Ovary (tissue), 7 donors: ENCODE measurements at regions not wholly inside any gene's neighbourhood (a gene's known extent, or its start where the extent isn't known, plus 50 kb on each side); places are given as distances from the start of the nearest gene placed in this dataset.

ENCODE experiments used
- DNase-seq, 5 donors: peaks; one replicate each; pipeline ENCODE4 v3.0.0-alpha.2; 2019 to 2020
- H3K27ac ChIP-seq, 2 donors: fragments of 200-600 bp; one replicate each; pipeline versions ENCODE4 v1.5.1 to v1.8.0; 2019 to 2022
- H3K27me3 ChIP-seq: fragments of 200-600 bp; one replicate; pipeline ENCODE4 v1.8.0; 2022
- H3K36me3 ChIP-seq: fragments of 200-600 bp; sonication (generic); one replicate; pipeline ENCODE4 v1.5.1; 2019
- H3K4me1 ChIP-seq: one replicate; pipeline ENCODE4 v1.8.1; 2013; ENCODE audit warnings: mild to moderate bottlenecking, moderate library complexity; ENCODE audit not compliant: insufficient read depth
- H3K4me3 ChIP-seq: fragments of 200-600 bp; sonication (generic); one replicate; pipeline ENCODE4 v1.5.1; 2017
- H3K9me3 ChIP-seq, 2 donors: fragments of 200-600 bp in 1 of 2; sonication (generic) in 1 of 2; one replicate each; pipeline versions ENCODE4 v1.5.1 to v1.8.1; 2013 to 2019; ENCODE audit warnings: mild to moderate bottlenecking in 1 of 2, moderate library complexity in 1 of 2
- CTCF ChIP-seq, 3 donors: fragments of 450-650 bp in 2 of 3; fragments of 200-600 bp in 1 of 3; IDR thresholded peaks; one replicate each; pipeline versions ENCODE4 v1.5.1 to v1.8.0; 2016 to 2022; ENCODE audit warnings: antibody characterized with exemption in 3 of 3, mild to moderate bottlenecking in 1 of 3
- EP300 ChIP-seq: sonication (generic); formaldehyde crosslinking; IDR thresholded peaks from one replicate; pipeline ENCODE4 v1.6.1; 2017; ENCODE audit warnings: antibody characterized with exemption
- POLR2A ChIP-seq: fragments of 450-650 bp; IDR thresholded peaks from one replicate; pipeline ENCODE4 v1.6.1; 2017; ENCODE audit warnings: antibody characterized with exemption, mild to moderate bottlenecking, moderate library complexity
- WGBS, 3 donors: extraction: QIAGEN DNeasy Blood & Tissue Kit in 1 of 3; methylation state at CpG; one replicate each; pipeline versions ENCODE4 v1.1.5 to v1.1.7; 2013 to 2017; 5-methylcytosine and 5-hydroxymethylcytosine counted together
- intact Hi-C, 4 donors: fragments of 100-400 bp; cut with DNase I; formaldehyde crosslinking; loops; one replicate each; pipeline versions ENCODE4 v1.11.0 to v1.15.1; 2022 to 2023
- donor health status: DM: no; HTN: no; CAD: no; lungs with moderate emphysema.
- donor health status: DM: no; HTN: no; CAD: no.
- donor health status: Bipolar disorder and iron deficiency.
- donor health status: DM: no; HTN: no; CAD: no.
- donor health status: DM: yes; HTN: yes; CAD: no.

- no peak for DNase-seq
- TF ChIP-seq POLR2A (no peak), CTCF (IDR thresholded peaks at IDR 0.05) (no peak), EP300 (no peak)
- Histone ChIP-seq H3K4me3 (no peak overlapping the region), H3K36me3 (no peaks in the 10 kb centered on the region), H3K27ac (no peak overlapping the region), H3K4me1 (no peaks in the 10 kb centered on the region), H3K27me3 (no peaks in the 10 kb centered on the region), H3K9me3 (no peaks in the 10 kb centered on the region)
- intact Hi-C loops, result no loop called here
Measured at GRCh38 chr4:132955146-132955545, 193.9 kb upstream of the PCDH10 start.

GRCh38 chr4:132956962-132957361 is 192.1 kb upstream of the PCDH10 start:
- Histone ChIP-seq H3K9me3 (no peaks in the 10 kb centered on the region), H3K27ac (no peak overlapping the region), H3K36me3 (no peaks in the 10 kb centered on the region), H3K4me1 (no peaks in the 10 kb centered on the region), H3K4me3 (no peak overlapping the region), H3K27me3 (no peaks in the 10 kb centered on the region)
- no peak for TF ChIP-seq EP300
- no peak for TF ChIP-seq POLR2A
- no peak for TF ChIP-seq CTCF (IDR thresholded peaks at IDR 0.05)
- intact Hi-C loops, result no loop called here
- 85 to 97% (median 93%) methylated on average over 2 of the region's 2 CpGs for WGBS, 3 donors
- no peak for DNase-seq

- H3K27ac ChIP-seq, result no peak overlapping the region
- H3K27me3 ChIP-seq, result no peaks in the 10 kb centered on the region
- no peaks in the 10 kb centered on the region for H3K4me1 ChIP-seq
- no peak for TF ChIP-seq EP300
- no peak for TF ChIP-seq CTCF (IDR thresholded peaks at IDR 0.05)
- no peak for TF ChIP-seq POLR2A
- H3K4me3 ChIP-seq, result no peak overlapping the region
- intact Hi-C loops, result no loop called here
- H3K36me3 ChIP-seq, result no peaks in the 10 kb centered on the region
- DNase-seq, result no peak
- H3K9me3 ChIP-seq, result no peaks in the 10 kb centered on the region
- 90 to 91% (median 91%) methylated on average over 8 of the region's 8 CpGs for WGBS, 3 donors
Measured at GRCh38 chr4:132958457-132959263, 190.4 kb upstream of the PCDH10 start.

GRCh38 chr4:132981611-132982010 is 167.5 kb upstream of the PCDH10 start:
- Histone ChIP-seq H3K4me1 (no peaks in the 10 kb centered on the region), H3K27ac (no peak overlapping the region), H3K36me3 (no peaks in the 10 kb centered on the region), H3K9me3 (no peaks in the 10 kb centered on the region), H3K4me3 (no peak overlapping the region), H3K27me3 (no peaks in the 10 kb centered on the region)
- no peak for DNase-seq
- TF ChIP-seq POLR2A, result no peak
- TF ChIP-seq CTCF (IDR thresholded peaks at IDR 0.05), result no peak
- no peak for TF ChIP-seq EP300
- intact Hi-C loops, result no loop called here
- 93 to 100% (median 97%) methylated on average over 1 of the region's 1 CpG for WGBS, 3 donors
